Thyroid gland (tissue), 4 donors: ENCODE measurements at regions not wholly inside any gene's neighbourhood (a gene's known extent, or its start where the extent isn't known, plus 50 kb on each side); places are given as distances from the start of the nearest gene placed in this dataset.

Experiments
- DNase-seq, 2 donors: peaks; one replicate each; pipeline ENCODE4 v3.0.0-alpha.2; 2019
- H3K27ac ChIP-seq, 3 donors: fragments of 200-600 bp; sonication (generic); 1 replicate in 2 of 3; 2 replicates in 1 of 3; pipeline ENCODE4 v1.5.1; 2016 to 2019; ENCODE audit warnings: mild to moderate bottlenecking in 1 of 3, moderate library complexity in 1 of 3
- H3K27me3 ChIP-seq: fragments of 200-600 bp; sonication (generic); one replicate; pipeline ENCODE4 v1.5.1; 2019
- H3K36me3 ChIP-seq, 2 donors: fragments of 200-600 bp; sonication (generic); one replicate each; pipeline ENCODE4 v1.5.1; 2016 to 2019
- H3K4me1 ChIP-seq, 2 donors: fragments of 200-600 bp; sonication (generic); one replicate each; pipeline ENCODE4 v1.5.1; 2017 to 2019
- H3K4me3 ChIP-seq, 3 donors: fragments of 200-600 bp; sonication (generic); replicated peaks in 1 of 3; 1 replicate in 2 of 3; 2 replicates in 1 of 3; pipeline ENCODE4 v1.5.1; 2016; ENCODE audit warnings: mild to moderate bottlenecking in 1 of 3
- H3K9me3 ChIP-seq: fragments of 200-600 bp; sonication (generic); one replicate; pipeline ENCODE4 v1.5.1; 2017
- POLR2A ChIP-seq, 2 donors: fragments of 450-650 bp; IDR thresholded peaks; one replicate each; pipeline ENCODE4 v1.6.1; 2017; ENCODE audit warnings: antibody characterized with exemption in 2 of 2, mild to moderate bottlenecking in 2 of 2, moderate library complexity in 1 of 2
- WGBS, 2 donors: methylation state at CpG; one replicate each; pipeline ENCODE4 v1.1.5; 2017; 5-methylcytosine and 5-hydroxymethylcytosine counted together
- intact Hi-C: fragments of 100-400 bp; cut with DNase I; formaldehyde crosslinking; loops from one replicate; pipeline ENCODE4 v1.15.1; 2023
- TF ChIP-seq, protein P1 (sequence below), 6 experiments: fragments of 200-600 bp in 3 of 6; fragments of 450-650 bp in 3 of 6; sonication (generic) in 3 of 6; IDR thresholded peaks; one replicate each; pipeline ENCODE4 v1.5.1; 2016 to 2019; ENCODE audit warnings: antibody characterized with exemption in 6 of 6, mild to moderate bottlenecking in 2 of 6, inconsistent platforms in 1 of 6, moderate library complexity in 1 of 6

DNA sequence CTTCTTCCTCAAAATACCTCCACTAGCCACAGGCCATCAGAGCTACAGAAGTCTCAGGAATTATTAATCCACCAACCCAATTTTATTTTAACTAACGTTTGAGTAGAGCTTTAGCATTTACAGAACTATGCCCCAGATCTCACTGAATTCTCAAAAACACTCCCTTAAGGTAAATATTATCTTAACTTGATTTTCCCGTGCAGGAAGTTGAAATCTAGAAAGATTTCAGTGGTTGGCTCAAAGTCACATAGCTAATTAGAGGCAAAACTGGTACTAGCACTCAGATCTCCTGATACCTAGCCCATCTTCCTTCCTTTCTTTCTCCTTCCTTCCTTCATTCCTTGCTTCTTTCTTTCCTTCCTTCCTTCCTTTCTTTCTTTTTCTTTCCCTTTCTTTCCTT, 298.3 kb downstream of the ENC1 start:
- TF ChIP-seq, protein P1, sequence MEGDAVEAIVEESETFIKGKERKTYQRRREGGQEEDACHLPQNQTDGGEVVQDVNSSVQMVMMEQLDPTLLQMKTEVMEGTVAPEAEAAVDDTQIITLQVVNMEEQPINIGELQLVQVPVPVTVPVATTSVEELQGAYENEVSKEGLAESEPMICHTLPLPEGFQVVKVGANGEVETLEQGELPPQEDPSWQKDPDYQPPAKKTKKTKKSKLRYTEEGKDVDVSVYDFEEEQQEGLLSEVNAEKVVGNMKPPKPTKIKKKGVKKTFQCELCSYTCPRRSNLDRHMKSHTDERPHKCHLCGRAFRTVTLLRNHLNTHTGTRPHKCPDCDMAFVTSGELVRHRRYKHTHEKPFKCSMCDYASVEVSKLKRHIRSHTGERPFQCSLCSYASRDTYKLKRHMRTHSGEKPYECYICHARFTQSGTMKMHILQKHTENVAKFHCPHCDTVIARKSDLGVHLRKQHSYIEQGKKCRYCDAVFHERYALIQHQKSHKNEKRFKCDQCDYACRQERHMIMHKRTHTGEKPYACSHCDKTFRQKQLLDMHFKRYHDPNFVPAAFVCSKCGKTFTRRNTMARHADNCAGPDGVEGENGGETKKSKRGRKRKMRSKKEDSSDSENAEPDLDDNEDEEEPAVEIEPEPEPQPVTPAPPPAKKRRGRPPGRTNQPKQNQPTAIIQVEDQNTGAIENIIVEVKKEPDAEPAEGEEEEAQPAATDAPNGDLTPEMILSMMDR (IDR thresholded peaks at IDR 0.05) = no peak
- TF ChIP-seq POLR2A (IDR thresholded peaks at IDR 0.05) = no peak
- H3K36me3 ChIP-seq = no peaks in the 10 kb centered on the region
- H3K27me3 ChIP-seq = no peaks in the 10 kb centered on the region
- 35 to 39% methylated on average over 2 of the region's 2 CpGs for WGBS, 2 donors
- peaks cover 14% of the 10 kb centered on the region in 2 donors for H3K4me1 ChIP-seq
- DNase-seq = no peak
- intact Hi-C loops = no loop called here
- no peak overlapping the region for H3K27ac ChIP-seq
- no peak overlapping the region for H3K4me3 ChIP-seq
- H3K9me3 ChIP-seq = no peaks in the 10 kb centered on the region

DNA sequence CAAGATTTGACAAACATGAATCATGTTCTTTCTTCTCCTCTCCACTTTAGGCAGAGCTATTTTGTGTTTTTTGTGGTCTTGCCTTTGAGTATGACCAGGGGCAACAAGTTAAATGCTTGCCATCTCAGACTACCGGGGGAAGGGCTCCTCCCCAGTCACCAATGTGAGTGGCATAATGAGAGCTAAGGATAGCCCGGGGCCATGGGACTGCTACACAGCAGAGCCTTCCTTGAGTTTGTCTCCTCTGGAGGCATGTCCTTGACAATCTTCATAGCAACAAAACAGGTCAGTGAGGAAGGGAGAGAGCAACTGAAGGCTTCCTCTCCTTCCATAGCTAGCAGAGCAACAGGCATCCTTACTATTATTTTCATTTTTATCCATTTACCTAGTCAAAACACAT, 299.3 kb downstream of the ENC1 start:
- TF ChIP-seq, protein P1 (IDR thresholded peaks at IDR 0.05) = no peak
- no peak for TF ChIP-seq POLR2A (IDR thresholded peaks at IDR 0.05)
- no peaks in the 10 kb centered on the region for H3K9me3 ChIP-seq
- intact Hi-C loops = no loop called here
- no peaks in the 10 kb centered on the region for H3K36me3 ChIP-seq
- H3K4me1 ChIP-seq = peaks cover 14% of the 10 kb centered on the region in 2 donors
- 81 to 85% methylated on average over 2 of the region's 2 CpGs for WGBS, 2 donors
- H3K27me3 ChIP-seq = no peaks in the 10 kb centered on the region
- H3K27ac ChIP-seq = no peak overlapping the region
- H3K4me3 ChIP-seq = no peak overlapping the region
- DNase-seq = no peak

DNA sequence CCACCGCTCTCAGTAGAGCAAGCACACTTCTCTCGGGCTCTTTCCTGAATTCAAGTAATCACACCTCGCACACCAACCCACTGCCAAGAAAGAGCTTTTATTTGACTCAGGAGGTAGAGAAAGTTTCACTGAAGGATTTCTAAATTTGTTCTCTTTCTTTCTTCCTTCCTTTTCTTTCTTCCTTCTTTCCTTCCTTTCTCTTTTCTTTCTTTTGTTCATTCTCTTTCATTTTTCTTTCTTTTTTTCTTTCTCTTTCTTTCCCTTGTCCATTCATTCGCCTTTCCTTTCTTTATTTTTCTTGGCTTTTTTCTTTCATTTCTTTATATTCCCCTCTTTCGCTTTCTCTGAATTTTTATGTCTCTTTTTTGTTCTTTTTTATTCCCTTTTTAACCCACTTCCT, 300.1 kb downstream of the ENC1 start:
- 93 to 95% methylated on average over 5 of the region's 5 CpGs for WGBS, 2 donors
- intact Hi-C loops = no loop called here

DNA sequence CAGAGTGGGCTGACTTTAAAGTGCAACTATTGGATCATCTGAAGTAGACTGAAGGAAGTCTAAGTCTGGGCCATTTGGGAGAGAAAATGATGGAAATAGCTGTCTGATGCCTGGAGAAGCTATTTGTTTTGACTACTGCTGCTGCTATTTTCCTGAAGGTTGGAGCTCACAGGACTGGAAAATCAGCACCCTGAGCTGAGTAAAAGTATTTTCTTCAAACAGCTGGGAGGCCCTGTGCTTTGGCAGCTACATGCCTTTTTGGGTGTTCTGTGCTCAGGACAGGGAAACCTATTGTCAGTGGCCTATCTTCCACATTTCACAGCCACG, 302.6 kb downstream of the ENC1 start:
- WGBS, 2 donors = 66 to 97% methylated on average over 1 of the region's 1 CpG
- H3K4me1 ChIP-seq = peaks cover 5% of the 10 kb centered on the region in 2 donors
- no peaks in the 10 kb centered on the region for H3K9me3 ChIP-seq
- H3K4me3 ChIP-seq = no peak overlapping the region
- TF ChIP-seq POLR2A (IDR thresholded peaks at IDR 0.05) = no peak
- TF ChIP-seq, protein P1 (IDR thresholded peaks at IDR 0.05) = no peak
- no peaks in the 10 kb centered on the region for H3K27me3 ChIP-seq
- no peak for DNase-seq
- intact Hi-C loops = no loop called here
- H3K27ac ChIP-seq = no peak overlapping the region
- H3K36me3 ChIP-seq = no peaks in the 10 kb centered on the region

More for the DNA sequence above, 300.1 kb downstream of the ENC1 start:
- peaks cover 14% of the 10 kb centered on the region in 2 donors for H3K4me1 ChIP-seq
- no peaks in the 10 kb centered on the region for H3K27me3 ChIP-seq
- H3K9me3 ChIP-seq = no peaks in the 10 kb centered on the region
- no peak overlapping the region for H3K4me3 ChIP-seq
- no peak overlapping the region for H3K27ac ChIP-seq
- no peaks in the 10 kb centered on the region for H3K36me3 ChIP-seq
- TF ChIP-seq, protein P1 (IDR thresholded peaks at IDR 0.05) = no peak
- TF ChIP-seq POLR2A (IDR thresholded peaks at IDR 0.05) = no peak
- no peak for DNase-seq

DNA sequence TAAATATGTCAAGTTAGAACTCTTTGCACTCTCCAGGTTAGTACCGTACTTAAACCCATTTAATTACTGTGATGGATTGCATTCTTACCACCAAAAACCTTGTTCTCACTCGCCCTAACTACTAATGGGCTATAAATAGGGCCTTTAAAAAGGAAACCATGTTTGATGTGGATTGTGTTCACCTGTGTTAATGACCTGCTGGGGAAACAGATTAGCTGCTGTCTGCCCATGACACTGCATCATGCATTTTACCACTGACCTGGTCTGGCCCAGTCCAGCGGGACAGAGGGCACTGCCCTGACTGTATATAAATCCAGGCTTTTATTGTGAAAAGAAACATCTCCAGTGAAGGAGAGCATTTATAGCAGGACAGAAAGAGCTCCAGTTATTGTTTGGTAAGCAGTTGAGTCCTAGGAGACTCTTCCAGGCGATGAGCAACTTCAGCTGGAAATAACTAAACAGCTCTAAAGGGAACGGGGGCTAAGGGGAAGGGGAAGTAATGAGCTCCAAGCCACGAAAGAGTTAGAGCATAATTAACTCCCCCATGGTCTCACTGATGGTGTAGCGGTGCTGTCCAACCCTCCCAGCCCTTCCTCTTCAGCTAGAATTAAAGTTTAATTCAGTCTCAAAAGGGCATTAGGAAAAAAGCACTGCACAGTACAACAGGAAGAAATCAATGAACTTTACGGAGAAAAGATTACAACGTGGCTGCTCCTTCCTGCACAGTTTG, 303.1 kb downstream of the ENC1 start:
- intact Hi-C loops = no loop called here
- DNase-seq = no peak

More for the DNA sequence above, 303.1 kb downstream of the ENC1 start:
- WGBS, 2 donors = 55 to 74% methylated on average over 9 of the region's 9 CpGs
- H3K27me3 ChIP-seq = no peaks in the 10 kb centered on the region
- no peaks in the 10 kb centered on the region for H3K36me3 ChIP-seq
- peaks cover 0 to 5% of the 10 kb centered on the region in 2 donors for H3K4me1 ChIP-seq
- no peak overlapping the region for H3K4me3 ChIP-seq
- H3K27ac ChIP-seq = no peak overlapping the region
- no peak for TF ChIP-seq POLR2A (IDR thresholded peaks at IDR 0.05)
- TF ChIP-seq, protein P1 (IDR thresholded peaks at IDR 0.05) = no peak
- no peaks in the 10 kb centered on the region for H3K9me3 ChIP-seq
